ENCODE measurements at regions not wholly inside any gene's neighbourhood (a gene's known extent, or its start where the extent isn't known, plus 50 kb on each side); places are given as distances from the start of the nearest gene placed in this dataset.

- TF ChIP-seq CTCF (IDR thresholded peaks at IDR 0.05; ENCODE audit: low read depth, low read length) (no peak), POLR2A (IDR thresholded peaks at IDR 0.05; ENCODE audit: extremely low read depth, insufficient read length) (no peak)
Observed at GRCh38 chr5:30991462-30991861, 202.0 kb upstream of the CDH6 start.
